ENCODE measurements at regions not wholly inside any gene's neighbourhood (a gene's known extent, or its start where the extent isn't known, plus 50 kb on each side); places are given as distances from the start of the nearest gene placed in this dataset.

DNA sequence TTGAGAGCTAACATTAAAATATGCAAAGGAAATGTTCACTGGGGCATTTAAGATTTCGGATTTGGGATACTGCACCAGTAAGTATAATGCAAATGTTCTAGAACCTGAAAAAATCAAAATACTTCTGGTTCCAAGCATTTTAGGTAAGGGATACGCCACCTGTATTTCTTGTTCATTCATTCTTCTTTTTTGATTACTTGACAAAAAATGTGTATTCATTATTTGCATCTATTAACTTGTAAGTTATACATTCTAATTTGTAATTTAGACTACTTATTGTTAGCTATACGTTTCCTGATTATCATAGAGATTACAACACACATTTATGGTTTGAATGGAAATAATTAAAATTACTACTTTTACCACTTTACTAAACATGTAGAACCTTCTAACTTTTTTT is 486.9 kb downstream of the SOX5 start:
- no peak for DNase-seq

DNA sequence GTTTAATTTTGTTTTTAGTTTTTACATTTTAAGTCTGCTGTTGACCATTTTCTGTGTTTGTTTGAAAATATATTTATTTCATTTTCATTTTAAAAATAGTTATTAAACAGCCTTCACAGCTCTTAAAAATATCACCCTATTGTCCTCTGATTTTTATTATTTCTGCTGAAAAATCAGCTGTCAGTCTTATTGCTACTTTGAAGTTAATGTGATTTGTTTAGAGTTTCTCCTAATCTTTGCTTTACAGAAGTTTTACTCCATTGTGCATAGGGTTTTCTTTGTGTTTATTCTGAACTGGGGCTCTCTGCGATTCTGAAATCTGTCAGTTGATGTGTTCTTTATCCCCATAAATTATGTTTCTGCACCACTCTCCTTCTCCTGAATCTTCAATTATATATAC is 486.3 kb downstream of the SOX5 start:
- DNase-seq = no peak

DNA sequence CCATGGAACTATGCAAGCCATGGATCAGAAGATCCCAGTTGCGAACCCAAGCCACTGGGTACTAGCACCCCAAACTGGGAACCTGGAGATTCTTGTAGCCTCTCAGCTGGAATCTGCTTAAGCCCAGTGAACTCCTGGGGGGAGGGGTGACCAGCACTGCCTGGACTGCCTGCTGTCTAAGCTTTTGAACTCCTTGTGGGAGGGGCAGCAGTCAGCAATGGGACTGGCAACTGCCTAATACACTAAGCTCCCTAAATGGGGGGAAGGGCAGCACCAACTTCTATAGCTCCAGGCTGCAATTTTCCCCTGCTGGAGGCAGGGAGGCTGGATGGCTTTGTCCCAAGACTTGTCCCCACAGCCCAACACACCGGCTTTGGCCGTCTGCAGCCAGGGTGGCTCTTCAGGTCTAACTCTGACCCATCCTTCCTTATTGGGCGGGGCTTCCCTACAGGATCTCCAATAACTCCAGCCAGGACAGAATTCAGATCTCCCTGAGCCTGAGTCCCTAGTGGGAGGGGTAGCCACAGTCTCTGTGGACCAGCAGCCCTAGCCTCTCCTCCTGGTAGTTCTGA is 485.1 kb downstream of the SOX5 start:
- DNase-seq = no peak

DNA sequence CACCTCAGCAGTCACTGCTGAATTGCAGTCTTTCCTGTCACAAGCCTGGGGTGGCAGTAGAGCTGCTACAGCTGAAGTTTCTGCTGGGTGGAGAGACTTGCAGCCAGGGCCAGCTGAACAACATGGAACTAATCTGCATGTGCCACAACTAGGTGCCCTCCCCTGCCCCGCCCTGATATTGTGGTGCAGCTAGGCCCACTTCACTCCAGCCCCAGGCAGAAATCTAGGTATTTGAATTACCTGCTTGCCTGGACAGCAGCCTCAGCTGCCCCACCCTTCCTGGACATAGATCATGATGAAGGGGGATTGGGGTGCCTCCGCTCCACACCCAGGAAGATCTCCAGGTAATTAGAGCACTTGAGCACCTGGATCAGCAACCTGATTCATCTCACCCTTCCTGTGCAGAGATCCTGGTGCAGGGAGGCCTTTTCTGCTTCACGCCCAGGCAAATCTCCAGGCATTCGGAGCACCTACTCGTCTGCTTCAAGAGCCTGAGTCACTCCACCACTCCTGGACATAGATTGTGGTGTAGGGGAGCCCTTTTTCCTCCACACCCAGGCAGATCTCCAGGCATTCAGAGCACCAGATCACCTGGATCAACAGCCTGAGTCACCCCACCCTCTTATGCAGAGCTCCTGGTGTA is 477.0 kb downstream of the SOX5 start:
- DNase-seq = no peak

DNA sequence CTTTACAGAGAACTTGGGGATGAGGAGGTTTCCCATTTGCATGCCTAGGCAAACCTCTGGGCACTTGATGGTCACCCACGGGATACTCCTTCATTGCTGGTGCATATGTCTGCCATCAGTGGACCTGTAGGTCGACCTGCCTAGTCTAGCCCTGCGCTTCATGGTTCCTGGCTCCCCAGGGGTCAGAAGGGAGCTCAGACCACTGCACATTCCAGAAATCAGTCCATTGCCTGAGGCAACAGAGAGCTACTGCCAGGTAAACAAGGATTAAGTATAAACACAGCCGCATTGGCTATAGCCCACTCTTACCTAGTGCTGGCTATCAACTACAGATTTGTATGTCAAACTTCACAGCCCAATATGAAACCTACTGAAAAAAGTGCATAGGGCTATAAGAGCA is 476.4 kb downstream of the SOX5 start:
- DNase-seq = no peak

DNA sequence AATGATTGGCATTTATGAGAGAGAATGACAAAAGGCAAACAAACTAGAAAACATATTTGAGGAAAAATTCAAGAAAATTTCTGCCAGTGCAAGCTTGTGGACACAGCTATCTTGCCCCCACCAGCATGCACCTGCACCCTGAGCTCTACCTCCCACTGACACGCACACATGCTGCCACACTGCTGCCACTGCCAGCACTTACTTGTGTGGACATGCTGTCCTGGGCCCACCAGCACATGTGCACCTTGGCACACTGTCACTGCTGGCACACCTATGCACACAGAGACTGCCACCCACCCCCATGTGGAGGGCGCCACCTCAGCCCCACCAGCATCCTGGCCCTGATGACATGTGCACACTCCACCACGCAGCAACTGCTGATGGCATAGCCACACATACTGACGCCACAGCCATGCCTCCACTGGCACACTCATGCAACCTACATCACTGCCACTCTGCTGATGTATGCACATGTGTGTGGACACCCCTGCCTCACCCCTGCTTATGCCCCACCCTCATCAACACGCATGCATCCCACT is 475.0 kb downstream of the SOX5 start:
- no peak for DNase-seq
